Thyroid gland (tissue), 4 donors: ENCODE measurements at regions not wholly inside any gene's neighbourhood (a gene's known extent, or its start where the extent isn't known, plus 50 kb on each side); places are given as distances from the start of the nearest gene placed in this dataset.

Experiments
- CTCF ChIP-seq, 6 experiments: fragments of 200-600 bp in 3 of 6; fragments of 450-650 bp in 3 of 6; sonication (generic) in 3 of 6; IDR thresholded peaks; one replicate each; pipeline ENCODE4 v1.5.1; 2016 to 2019; ENCODE audit warnings: antibody characterized with exemption in 6 of 6, mild to moderate bottlenecking in 2 of 6, inconsistent platforms in 1 of 6, moderate library complexity in 1 of 6
- POLR2A ChIP-seq, 2 donors: fragments of 450-650 bp; IDR thresholded peaks; one replicate each; pipeline ENCODE4 v1.6.1; 2017; ENCODE audit warnings: antibody characterized with exemption in 2 of 2, mild to moderate bottlenecking in 2 of 2, moderate library complexity in 1 of 2

- no peak for TF ChIP-seq CTCF (IDR thresholded peaks at IDR 0.05)
- TF ChIP-seq POLR2A (IDR thresholded peaks at IDR 0.05): no peak
Measured at GRCh38 chr3:72162649-72163184, 377.8 kb upstream of the PROK2 start.
